NB4 (cell line): ENCODE measurements at regions not wholly inside any gene's neighbourhood (a gene's known extent, or its start where the extent isn't known, plus 50 kb on each side); places are given as distances from the start of the nearest gene placed in this dataset.

Experiments
- CTCF ChIP-seq: IDR thresholded peaks from one replicate; pipeline ENCODE4 v1.5.1; 2012; ENCODE audit warnings: low read depth, low read length
- MAX ChIP-seq: IDR thresholded peaks from 2 replicates; pipeline ENCODE4 v1.6.1; 2011; ENCODE audit warnings: low read depth, low read length
- MYC ChIP-seq: IDR thresholded peaks from 2 replicates; pipeline ENCODE4 v1.6.1; 2011; ENCODE audit warnings: low read depth, low read length
- POLR2A ChIP-seq: IDR thresholded peaks from 2 replicates; pipeline ENCODE4 v1.6.1; 2011; ENCODE audit warnings: mild to moderate bottlenecking; ENCODE audit not compliant: insufficient read length; ENCODE audit errors: extremely low read depth

GRCh38 chr11:24356501-24356900, 140.4 kb upstream of the LUZP2 start:
- TF ChIP-seq CTCF = no peak
- TF ChIP-seq POLR2A = no peak
- no peak for TF ChIP-seq MAX
- TF ChIP-seq MYC = no peak
